ENCODE measurements at regions not wholly inside any gene's neighbourhood (a gene's known extent, or its start where the extent isn't known, plus 50 kb on each side); places are given as distances from the start of the nearest gene placed in this dataset.

- peak; percentile 28 for DNase-seq
These were observed 215.9 kb upstream of the GSE1 start for GRCh38 chr16:85396879-85397871.

- DNase-seq: no peak
These were observed 215.1 kb upstream of the GSE1 start for GRCh38 chr16:85398050-85398451.

- DNase-seq: no peak
These were observed 214.2 kb upstream of the GSE1 start for GRCh38 chr16:85398688-85399582.

GRCh38 chr16:85399583-85400284 is 213.4 kb upstream of the GSE1 start:
- DNase-seq: no peak

DNA sequence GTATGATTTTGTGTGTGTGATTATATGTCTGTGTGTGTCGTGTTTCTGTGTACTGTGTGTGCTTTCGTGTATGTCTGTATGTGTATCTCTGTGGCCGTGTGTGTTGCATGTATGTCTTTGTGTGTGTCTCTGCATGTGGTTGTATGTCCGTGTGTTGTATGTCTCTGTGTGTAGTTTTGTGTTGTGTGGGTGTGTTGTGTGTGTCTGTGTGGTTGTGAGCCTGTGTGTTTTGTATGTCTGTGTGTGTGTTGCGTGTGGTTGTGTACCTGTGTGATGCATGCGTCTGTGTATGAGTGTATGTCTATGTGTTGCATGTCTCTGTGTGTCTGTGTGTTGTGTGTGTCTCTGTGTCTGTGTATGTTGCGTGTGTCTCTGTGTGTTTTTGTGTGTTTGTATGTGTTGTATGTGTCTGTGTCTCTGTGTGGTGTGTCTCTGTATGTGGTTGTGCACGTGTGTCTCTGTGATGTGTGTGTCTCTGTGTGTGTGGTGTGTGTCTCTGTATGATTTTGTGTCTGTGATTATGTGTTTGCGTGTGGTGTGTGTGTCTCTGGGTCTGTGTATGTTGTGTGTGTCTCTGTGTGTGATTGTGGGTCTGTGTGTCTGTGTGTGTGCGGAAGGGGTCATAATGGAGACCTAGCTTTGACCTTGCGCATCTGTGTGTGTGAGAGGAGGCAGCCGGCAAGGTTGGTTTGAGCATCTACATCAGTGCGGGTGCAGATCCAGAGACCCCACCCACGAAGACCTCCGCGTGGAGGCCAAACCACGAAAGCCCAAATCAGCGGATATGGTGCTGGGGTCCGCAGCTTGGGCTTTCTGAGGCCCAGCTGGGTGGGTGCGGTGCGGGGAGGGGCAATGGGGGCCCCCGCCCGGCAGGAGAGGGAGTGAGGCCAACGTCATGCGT is 212.6 kb upstream of the GSE1 start:
- DNase-seq: no peak

- DNase-seq: no peak
These were observed 211.7 kb upstream of the GSE1 start for GRCh38 chr16:85401370-85401916.

DNA sequence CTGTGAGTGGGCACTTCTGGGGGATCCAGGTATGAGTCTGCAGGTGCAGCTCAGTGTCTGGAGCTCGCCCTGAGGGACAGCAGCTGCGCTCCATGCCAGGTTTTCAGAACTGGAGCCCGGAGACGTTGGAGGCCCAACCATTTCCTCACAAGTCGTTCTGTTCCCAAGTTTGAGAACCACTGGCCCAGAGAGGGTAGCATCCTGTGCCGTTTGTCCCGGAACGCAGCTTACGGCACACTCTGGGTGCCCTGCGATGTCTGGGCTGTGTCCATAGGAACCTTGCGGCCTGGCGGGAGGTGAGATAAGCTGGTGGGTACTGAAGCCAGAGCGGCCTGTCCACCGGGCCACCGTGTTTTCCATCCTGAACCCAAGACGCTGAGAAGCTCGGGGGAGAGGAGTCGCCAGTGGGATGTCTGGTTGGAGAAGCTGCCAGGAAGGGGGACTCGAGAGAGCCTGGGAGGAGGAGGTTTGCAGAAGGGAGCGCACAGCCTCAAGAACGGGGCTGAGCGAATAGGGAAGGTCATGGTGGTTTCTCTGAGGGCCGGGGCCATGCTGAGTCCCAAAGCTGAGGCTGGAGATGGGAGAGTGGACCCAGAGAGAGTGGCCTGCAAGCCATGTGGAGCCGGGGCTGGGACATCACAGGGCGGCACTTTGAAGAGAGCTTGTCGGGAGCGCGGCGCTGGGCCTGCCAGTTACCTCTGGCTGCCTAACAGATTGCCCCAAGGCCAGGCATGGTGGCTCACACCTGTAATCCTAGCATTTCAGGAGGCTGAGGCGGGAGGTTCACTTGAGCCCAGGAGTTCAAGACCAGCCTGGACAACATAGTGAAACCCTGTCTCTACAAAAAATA is 211.0 kb upstream of the GSE1 start:
- no peak for DNase-seq

DNA sequence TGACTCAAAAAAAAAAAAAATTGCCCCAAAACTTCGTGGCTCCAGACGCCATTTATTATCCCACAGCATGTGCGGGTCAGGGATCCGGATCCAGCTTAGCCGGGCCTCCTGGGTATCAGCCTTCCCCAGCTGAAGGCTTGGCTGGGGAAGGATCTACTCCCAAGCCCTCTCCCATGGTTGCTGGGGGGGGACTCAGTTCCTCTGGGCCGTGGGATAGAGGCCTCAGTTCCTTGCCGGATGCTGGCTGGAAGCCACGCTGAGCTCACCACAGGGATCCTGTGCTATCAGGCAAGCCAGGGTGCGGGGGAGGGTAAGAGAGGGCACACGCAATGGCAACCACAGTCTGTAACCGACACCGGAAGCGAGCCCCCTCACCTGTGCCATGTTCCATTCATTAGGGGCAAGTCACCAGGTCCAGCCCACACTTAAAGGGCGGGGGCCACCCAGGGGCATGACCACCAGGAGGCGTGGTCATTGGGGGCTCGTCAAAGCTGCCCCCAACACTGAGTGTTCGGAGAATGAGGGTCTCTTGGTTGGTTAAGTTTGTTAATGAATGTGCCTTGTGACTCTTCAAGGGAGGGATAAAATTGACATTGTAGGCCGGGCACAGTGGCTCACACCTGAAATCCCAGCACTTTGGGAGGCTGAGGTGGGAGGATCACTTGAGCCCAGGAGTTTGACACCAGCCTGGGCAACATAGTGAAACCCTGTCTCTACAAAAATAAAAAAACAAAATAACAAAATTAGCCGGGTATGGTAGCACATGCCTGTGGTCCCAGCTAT is 210.0 kb upstream of the GSE1 start:
- DNase-seq: no peak

DNA sequence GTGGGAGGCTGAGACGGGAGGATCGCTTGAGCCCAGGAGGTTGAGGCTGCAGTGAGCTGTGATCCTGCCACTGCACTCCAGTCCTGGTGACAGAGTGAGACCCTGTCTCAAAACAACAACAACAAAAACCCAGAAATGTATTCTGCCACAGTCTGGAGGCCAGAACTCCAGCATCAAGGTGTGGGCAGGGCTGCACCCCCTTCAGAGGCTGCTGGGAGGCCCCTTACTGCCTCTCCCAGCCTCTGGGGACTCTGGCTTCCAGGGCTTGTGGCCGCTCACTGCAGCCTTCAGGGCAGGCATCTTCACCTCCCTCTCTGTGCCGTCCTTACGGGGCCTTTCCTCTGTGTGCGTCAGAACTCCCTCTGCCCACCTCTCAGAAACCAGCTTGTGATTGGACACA is 209.4 kb upstream of the GSE1 start:
- DNase-seq: no peak

- DNase-seq: no peak
These were observed 200.1 kb upstream of the GSE1 start for GRCh38 chr16:85412911-85413520.

DNA sequence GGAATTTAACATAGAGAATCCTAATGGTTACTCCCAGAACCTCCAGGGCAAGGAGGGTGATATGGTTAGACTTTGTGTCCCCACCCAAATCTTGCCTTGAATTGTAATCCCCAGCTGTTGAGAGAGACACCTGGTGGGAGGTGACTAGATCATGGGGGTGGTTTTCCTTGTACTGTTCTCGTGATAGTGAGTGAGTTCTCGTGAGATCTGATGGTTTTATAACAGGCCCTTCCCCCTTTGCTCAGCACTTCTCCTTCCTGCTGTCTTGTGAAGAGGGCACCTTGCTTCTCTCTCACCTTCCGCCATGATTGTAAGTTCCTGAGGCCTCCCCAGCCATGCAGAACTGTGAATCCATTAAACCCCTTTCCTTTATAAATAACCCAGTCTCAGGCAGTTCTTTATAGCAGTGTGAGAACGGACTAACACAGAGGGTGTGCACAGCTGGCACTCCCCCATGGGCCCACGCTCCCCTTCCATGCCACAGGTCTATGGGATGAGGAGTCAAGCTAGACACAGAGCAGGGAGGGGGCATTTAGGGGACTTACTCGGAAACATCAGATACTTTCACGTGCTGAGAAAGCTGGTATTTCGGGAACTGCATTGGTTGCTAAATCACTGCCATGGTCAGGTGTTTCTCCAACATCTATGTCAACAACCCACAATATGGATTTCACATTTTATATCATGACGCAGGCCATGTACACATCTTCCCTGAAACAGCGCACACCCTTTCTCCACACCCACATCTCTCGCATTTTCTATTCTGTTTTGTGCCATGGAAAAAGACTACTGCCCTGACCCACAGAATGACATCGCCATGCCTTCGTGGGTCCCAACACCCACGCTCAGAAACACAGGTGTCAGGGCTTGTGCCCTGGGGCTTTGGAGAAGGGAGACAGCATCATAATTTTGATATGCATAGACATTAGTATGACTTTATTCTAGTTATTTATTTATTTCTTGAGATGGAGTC is 199.1 kb upstream of the GSE1 start:
- DNase-seq: no peak

- peak; percentile 35 for DNase-seq
These were observed 197.7 kb upstream of the GSE1 start for GRCh38 chr16:85415196-85416090.

GRCh38 chr16:85416228-85417109 is 196.7 kb upstream of the GSE1 start:
- DNase-seq: peak; percentile 38

DNA sequence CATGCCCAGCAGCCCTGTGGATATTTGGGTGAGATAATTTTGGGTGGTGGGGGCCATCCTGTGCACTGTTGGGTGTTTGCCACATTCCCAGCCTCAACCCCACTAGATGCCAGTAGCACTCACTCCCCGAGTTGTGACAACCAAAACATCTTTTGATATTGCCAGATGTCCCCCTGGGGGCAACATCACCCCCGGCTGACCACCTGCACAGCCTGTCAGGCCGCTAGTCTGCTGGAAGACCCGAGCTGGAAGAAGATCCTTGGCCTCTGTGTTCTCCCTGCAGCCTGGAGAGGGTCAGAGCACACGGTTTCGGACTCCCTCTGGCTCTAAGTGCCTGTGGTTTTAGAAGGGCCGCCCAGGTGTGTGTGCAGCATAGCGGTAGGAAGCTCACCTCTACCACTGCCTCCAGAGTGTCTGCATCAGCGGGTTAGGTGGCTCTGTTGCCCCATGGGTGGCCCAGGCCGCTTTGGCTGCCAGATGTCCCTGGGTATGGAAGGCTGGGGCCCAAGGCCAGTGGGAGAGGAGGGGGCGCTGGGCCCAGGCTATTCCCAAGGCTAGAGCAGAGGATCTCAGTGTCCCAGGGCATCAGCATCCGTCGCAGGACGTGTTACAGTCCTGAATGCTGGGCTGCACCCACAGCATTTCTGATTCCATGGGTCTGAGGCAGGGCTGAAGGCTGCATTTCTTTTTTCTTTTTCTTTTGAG is 195.8 kb upstream of the GSE1 start:
- DNase-seq: no peak

GRCh38 chr16:85418978-85419491 is 194.1 kb upstream of the GSE1 start:
- DNase-seq: no peak

Data from NCI-H1092 treated with DMSO at 0.1 percent for 48 hours (cell line).